ENCODE measurements at regions not wholly inside any gene's neighbourhood (a gene's known extent, or its start where the extent isn't known, plus 50 kb on each side); places are given as distances from the start of the nearest gene placed in this dataset.
"Not testable (repeated sequence)": the region's sequence is repeated elsewhere in the genome, so short reads cannot be mapped to it uniquely, and the experiment has no call there.

- H3K27ac Mint-ChIP-seq; H3K4me3 Mint-ChIP-seq; ATAC-seq; H3K9me2 ChIP-seq (ENCODE audit: insufficient read depth); H3K4me1 Mint-ChIP-seq; H2AFZ ChIP-seq; H3K27ac ChIP-seq (ENCODE audit: low read depth); H3K36me3 ChIP-seq (ENCODE audit: insufficient read depth); DNase-seq (ENCODE audit: low spot score); H3K27me3 Mint-ChIP-seq (ENCODE audit: insufficient read depth, low read depth, poor library complexity); H4K20me1 ChIP-seq (replicated peaks; ENCODE audit: insufficient read depth); H3K4me2 ChIP-seq; H3K9me3 Mint-ChIP-seq; H3F3A ChIP-seq (replicated peaks; ENCODE audit: low read depth); H3K79me2 ChIP-seq (replicated peaks; ENCODE audit: insufficient read depth); H3K27me3 ChIP-seq (ENCODE audit: insufficient read depth); H3K36me3 Mint-ChIP-seq (ENCODE audit: low read depth); H3K4me1 ChIP-seq (ENCODE audit: insufficient read depth); H3K4me3 ChIP-seq: not testable (repeated sequence)
These were observed 309.9 kb downstream of the PHF14 start for GRCh38 chr7:11283584-11283983.

GRCh38 chr7:11290863-11291262 lies 317.2 kb downstream of the PHF14 start:
- no peaks in the 10 kb centered on the region for H3K27me3 Mint-ChIP-seq (ENCODE audit: insufficient read depth, low read depth, poor library complexity)
- H3K9me2 ChIP-seq (ENCODE audit: insufficient read depth): no peaks in the 10 kb centered on the region
- H3K4me1 Mint-ChIP-seq: peaks cover 11% of the 10 kb centered on the region; the same call in 2 of the 3 replicates
- H3K4me3 ChIP-seq: no peak overlapping the region
- no peak overlapping the region for H3K27ac ChIP-seq (ENCODE audit: low read depth)
- H3K36me3 Mint-ChIP-seq (ENCODE audit: low read depth): no peaks in the 10 kb centered on the region
- ATAC-seq (no peak), DNase-seq (ENCODE audit: low spot score) (no peak)
- no peak overlapping the region for H3K4me2 ChIP-seq
- H3K79me2 ChIP-seq (replicated peaks; ENCODE audit: insufficient read depth): no peaks in the 10 kb centered on the region
- H4K20me1 ChIP-seq (replicated peaks; ENCODE audit: insufficient read depth): no peaks in the 10 kb centered on the region
- no peak overlapping the region for H2AFZ ChIP-seq
- H3K9me3 Mint-ChIP-seq: no peaks in the 10 kb centered on the region
- H3K27me3 ChIP-seq (ENCODE audit: insufficient read depth): no peaks in the 10 kb centered on the region
- H3K4me1 ChIP-seq (ENCODE audit: insufficient read depth): peaks cover 9% of the 10 kb centered on the region
- no peak overlapping the region for H3K27ac Mint-ChIP-seq
- no peak overlapping the region for H3K4me3 Mint-ChIP-seq
- H3F3A ChIP-seq (replicated peaks; ENCODE audit: low read depth): no peaks in the 10 kb centered on the region
- no peaks in the 10 kb centered on the region for H3K36me3 ChIP-seq (ENCODE audit: insufficient read depth)
- no peak for TF ChIP-seq STAT1 (IDR thresholded peaks at IDR 0.05; ENCODE audit: unreplicated experiment)
- TF ChIP-seq EZH2 (IDR thresholded peaks at IDR 0.05; ENCODE audit: low read depth, unreplicated experiment): no peak
- TF ChIP-seq ZNF331 (CRISPR knock-in tag; IDR thresholded peaks at IDR 0.05; ENCODE audit: low read depth): no peak
- no peak for TF ChIP-seq CTCF (conservative IDR thresholded peaks at IDR 0.05; ENCODE audit: low read depth in 2 of 2)
- no peak for TF ChIP-seq REST (IDR thresholded peaks at IDR 0.05; ENCODE audit: unreplicated experiment)
- TF ChIP-seq CREB1 (CRISPR knock-in tag; IDR thresholded peaks at IDR 0.05; ENCODE audit: low read depth): no peak
- no peak for TF ChIP-seq ZNF114 (CRISPR knock-in tag; IDR thresholded peaks at IDR 0.05)
- TF ChIP-seq EZH2phosphoT487 (IDR thresholded peaks at IDR 0.05; ENCODE audit: unreplicated experiment): no peak
- TF ChIP-seq NANOG (IDR thresholded peaks at IDR 0.05; ENCODE audit: borderline replicate concordance): no peak
- TF ChIP-seq JUNB (IDR thresholded peaks at IDR 0.05; ENCODE audit: unreplicated experiment): no peak
- no peak for TF ChIP-seq ZNF462 (CRISPR knock-in tag; IDR thresholded peaks at IDR 0.05)

Measured in GM23338 (cell line).